NOMO-1 (cell line): ENCODE measurements at regions not wholly inside any gene's neighbourhood (a gene's known extent, or its start where the extent isn't known, plus 50 kb on each side); places are given as distances from the start of the nearest gene placed in this dataset.
"Not testable (repeated sequence)": the region's sequence is repeated elsewhere in the genome, so short reads cannot be mapped to it uniquely, and the experiment has no call there.

Source experiments
- DNase-seq, 2 experiments: peaks; one replicate each; lab custom pipeline; 2025; ENCODE audit not compliant: unreplicated experiment in 2 of 2; lab: John Stamatoyannopoulos, UW

GRCh38 chr18:43789234-43790000, 512.1 kb upstream of the SYT4 start:
- no peak for DNase-seq

DNA sequence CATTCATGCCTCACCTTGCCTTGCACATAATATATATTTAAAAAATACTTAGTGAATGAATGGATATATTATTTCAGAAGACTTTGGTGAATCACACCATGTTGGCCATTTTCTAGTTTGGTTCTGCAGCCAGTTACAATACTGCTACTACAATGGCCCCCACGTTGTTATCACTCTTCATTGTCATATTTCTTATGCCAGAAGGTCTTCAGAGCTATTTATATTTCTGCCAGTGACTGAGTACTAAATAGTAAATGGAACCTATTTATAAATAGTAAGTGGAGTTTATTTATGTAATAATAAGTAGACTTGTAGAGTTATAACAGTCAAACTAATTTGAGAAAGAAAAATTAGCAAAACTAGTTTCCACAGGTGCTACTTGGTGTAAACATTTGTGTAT, 516.6 kb upstream of the SYT4 start:
- DNase-seq = no peak

DNA sequence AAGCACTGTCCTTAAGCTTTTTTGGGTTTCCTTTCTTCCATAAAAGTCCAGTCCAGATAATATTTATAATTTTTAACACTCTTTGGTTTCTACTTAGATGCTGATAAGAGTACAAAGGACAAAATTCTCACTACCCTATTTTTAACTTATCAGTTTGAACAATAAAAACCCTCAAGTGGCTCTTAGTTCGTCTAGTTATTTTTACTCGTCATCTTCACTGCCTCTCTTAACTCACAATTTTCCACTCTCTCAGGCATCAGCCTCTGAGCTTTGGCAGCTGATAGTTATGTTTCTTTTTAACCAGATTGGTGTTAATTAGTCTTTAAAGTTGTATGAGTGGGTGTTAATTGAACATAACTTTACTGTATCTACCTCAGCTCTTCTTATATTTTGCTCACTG, 517.1 kb upstream of the SYT4 start:
- DNase-seq = no peak

GRCh38 chr18:43797347-43797746, 520.1 kb upstream of the SYT4 start:
- DNase-seq = no peak

DNA sequence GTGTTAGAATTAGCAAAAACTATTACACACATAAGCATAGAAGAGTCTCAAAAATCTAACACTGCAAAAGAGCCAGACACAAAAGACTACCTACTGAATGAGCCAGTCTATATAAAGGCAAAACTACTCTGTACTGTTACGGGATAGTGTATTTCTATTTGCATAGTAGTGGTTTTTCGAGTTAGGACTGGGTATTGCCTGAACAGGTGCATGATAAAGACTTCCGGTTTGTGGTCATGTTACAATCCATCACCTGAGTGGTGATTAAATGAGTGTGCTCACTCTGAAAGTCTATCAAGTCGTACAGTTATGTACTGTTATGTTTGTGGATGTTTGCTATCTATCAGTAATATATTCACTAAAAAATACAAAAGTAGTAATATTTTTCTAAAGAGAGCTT, 523.3 kb upstream of the SYT4 start:
- no peak for DNase-seq

- no peak for DNase-seq
Measured at GRCh38 chr18:43805646-43806194, 528.4 kb upstream of the SYT4 start.

GRCh38 chr18:43812627-43813026, 535.3 kb upstream of the SYT4 start:
- no peak for DNase-seq

DNA sequence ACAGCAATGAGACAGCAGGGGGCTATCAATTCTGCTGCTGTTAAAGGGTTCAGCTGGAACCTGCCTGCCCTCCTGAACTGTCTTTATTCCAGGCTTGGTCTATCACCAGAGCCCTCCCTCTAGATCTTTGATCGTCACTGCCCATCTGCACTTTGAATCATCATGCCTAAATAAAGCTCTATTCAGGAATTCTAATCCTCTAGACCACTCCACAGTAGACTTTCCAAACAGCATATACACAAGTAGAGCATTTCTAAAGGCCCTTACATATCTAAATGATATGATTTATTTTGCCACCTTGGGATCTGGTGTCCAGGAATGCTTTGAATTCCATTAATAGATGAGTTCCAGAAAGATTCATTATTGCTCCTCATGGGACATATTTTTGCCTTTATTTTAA, 542.1 kb upstream of the SYT4 start:
- DNase-seq = no peak

GRCh38 chr18:43819873-43820272, 542.6 kb upstream of the SYT4 start:
- no peak for DNase-seq

DNA sequence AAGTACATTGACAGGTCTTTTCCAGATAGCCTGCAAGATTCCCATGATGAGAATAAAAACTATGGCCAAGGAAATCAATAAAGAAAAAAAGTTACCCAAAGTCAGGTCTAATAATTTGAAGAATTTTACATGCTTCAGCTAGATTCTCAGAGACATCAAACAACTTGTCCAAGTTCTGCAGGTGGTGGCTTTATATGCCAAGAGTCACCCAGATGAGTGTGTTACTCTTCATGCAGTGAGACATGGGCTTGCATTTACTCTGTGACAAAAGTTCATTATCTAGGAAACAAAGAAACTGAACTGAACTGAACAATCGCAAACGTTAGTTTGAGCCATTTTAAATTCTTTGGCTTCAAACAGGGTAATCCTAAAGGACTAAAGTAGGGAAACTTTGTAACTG, 548.5 kb upstream of the SYT4 start:
- no peak for DNase-seq

- no peak for DNase-seq
Measured at GRCh38 chr18:43826215-43826614, 548.9 kb upstream of the SYT4 start.

DNA sequence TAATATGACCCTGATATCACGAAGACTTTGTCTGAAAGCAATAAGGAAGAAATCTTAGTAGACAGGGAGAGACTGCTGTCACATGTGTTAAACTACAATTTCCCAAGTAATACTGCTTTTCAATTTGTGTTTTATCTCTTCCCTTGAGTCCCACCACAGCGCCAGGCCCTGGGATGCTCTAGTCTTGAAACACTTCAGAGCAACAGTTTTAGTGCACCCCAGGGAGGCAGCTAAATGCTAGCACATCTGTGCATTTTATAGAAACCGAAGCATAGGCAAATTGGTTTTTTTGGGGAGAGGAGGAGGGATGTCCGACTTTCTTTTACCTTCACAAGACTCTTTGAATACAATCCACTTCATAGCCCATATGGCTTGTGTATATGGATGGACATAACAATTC, 550.0 kb upstream of the SYT4 start:
- no peak for DNase-seq

DNA sequence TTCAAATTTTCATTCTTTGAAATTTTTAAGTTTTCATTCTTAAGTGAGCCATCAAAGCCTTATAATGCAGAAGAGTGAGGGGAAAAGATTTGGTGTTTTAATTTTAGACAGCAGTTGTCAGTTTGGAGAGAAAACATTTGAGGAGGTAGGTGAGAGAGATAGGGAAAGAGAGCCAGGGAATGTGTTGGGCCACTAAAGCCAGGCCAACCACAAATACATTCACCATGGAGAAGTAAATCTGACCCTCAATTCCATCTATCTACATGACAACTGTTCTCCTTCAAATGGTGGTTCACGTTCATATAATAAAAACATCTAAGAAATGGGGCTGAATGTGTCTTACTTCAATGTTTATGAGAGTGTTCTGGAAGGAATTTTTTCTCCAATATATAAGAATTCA, 553.0 kb upstream of the SYT4 start:
- DNase-seq = no peak

DNA sequence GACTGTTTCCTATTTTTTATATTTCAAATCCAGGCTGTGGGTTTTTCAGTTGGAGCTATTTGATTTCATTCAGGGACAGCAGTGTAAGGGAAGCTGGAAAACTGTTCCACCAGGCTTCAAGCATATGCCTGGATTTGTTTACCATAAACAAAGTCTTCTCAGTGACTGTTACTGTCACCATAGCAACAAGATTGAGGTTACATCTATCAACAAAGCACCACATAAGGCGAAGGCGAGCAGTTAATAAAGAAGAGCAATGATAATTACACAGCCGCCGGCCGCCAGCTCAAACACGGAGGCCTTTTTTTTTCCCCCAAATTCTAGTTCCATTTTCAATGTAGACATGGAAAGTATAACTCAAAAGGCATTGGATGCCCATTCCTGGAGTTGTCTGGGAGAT, 553.7 kb upstream of the SYT4 start:
- no peak for DNase-seq

- DNase-seq = no peak
Measured at GRCh38 chr18:43846299-43846698, 569.0 kb upstream of the SYT4 start.

DNA sequence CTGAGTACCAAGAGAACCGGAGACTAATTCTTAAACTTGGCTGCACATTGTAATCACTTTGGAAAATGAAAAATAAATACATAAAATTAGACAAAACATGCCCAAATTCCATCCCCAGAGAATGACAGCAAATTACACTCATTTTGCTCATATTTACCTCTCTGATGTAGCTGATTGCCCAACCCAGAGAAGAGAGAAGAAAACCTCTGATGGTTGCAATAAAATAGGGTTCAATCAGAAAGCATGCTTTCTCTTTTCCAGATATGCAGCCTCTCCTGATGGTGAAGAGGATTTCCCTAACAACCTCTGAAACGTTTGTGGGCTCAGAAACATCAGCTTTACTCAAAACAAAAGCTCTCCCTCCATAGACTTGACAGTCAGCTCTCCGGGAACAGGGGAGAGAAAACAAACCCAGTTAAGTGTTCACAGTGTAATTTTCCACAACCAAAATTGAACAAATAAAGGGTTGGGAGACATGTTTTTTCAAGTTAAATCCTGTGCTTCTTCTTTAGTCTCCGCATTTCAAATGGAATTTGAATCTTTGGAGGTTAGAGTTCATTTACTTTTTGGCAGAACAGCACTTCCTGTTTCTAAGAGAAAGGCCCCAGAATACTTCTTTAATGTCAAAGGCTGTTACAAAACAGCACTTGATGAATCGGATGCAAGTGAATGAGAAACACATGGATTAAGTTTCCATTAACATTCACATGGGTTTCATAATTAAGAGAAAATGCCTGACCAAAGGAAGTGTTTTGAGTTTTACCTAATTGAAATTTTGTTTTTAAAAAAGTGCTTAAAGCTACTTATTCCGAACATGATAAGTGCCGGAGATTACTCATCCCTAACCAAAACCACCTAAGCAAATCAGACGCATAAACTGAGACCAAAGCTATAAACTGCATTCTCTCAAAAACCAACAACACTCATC, 570.1 kb upstream of the SYT4 start:
- DNase-seq = peak in 1 of 2 experiments; percentile 1

GRCh38 chr18:43849831-43850230, 572.5 kb upstream of the SYT4 start:
- not testable (repeated sequence) for DNase-seq

- no peak for DNase-seq
Measured at GRCh38 chr18:43855376-43855775, 578.1 kb upstream of the SYT4 start.

GRCh38 chr18:43863180-43863579, 585.9 kb upstream of the SYT4 start:
- DNase-seq = no peak

DNA sequence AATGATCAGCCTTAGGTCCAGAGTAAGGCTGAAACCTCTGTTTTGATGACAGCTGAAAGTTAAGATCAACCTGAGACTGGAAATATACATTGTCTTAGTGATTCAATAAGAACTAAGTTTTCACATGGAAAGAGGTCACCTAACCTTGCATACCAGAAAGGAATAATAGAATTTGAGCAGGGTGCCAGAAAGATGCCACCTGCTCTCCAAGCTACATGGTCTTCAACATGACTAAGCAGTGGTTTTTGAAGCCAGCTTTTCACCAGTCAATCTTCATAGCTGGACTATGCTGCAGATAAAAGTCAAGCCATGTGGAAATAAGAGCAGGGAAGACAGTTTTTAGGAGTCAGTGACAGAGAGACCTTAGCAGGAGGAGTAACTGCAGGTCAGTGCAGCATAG, 589.4 kb upstream of the SYT4 start:
- no peak for DNase-seq

GRCh38 chr18:43868497-43868995, 591.3 kb upstream of the SYT4 start:
- no peak for DNase-seq
